ENCODE measurements at regions not wholly inside any gene's neighbourhood (a gene's known extent, or its start where the extent isn't known, plus 50 kb on each side); places are given as distances from the start of the nearest gene placed in this dataset.
"Not testable (repeated sequence)": the region's sequence is repeated elsewhere in the genome, so short reads cannot be mapped to it uniquely, and the experiment has no call there.

- H3K9me3 ChIP-seq (ENCODE audit: control insufficient read depth, insufficient read depth, low read depth, low read length): no peaks in the 10 kb centered on the region
- H3K9ac ChIP-seq (ENCODE audit: low read length): no peak overlapping the region
- no peak overlapping the region for H3K27ac ChIP-seq (ENCODE audit: low read depth, low read length)
- H3K4me1 ChIP-seq (ENCODE audit: control insufficient read depth, insufficient read depth, low read length): 0 out of 2 replicates have a peak, but pooled peaks cover 3% of the 10 kb centered on the region
- H3K27me3 ChIP-seq (ENCODE audit: control insufficient read depth, insufficient read depth, low read length): no peaks in the 10 kb centered on the region
- H3K4me3 ChIP-seq (ENCODE audit: low read depth, low read length): no peak overlapping the region
- no peaks in the 10 kb centered on the region for H3K36me3 ChIP-seq (ENCODE audit: control insufficient read depth, insufficient read depth, low read length)
Measured at GRCh38 chr2:180601016-180601415, 379.4 kb upstream of the UBE2E3 start.

- Histone ChIP-seq H3K4me1 (ENCODE audit: control insufficient read depth, insufficient read depth, low read length) (0 out of 2 replicates have a peak, but pooled peaks cover 3% of the 10 kb centered on the region), H3K4me3 (ENCODE audit: low read depth, low read length) (no peak overlapping the region), H3K27me3 (ENCODE audit: control insufficient read depth, insufficient read depth, low read length) (no peaks in the 10 kb centered on the region), H3K9ac (ENCODE audit: low read length) (no peak overlapping the region), H3K9me3 (ENCODE audit: control insufficient read depth, insufficient read depth, low read depth, low read length) (no peaks in the 10 kb centered on the region), H3K36me3 (ENCODE audit: control insufficient read depth, insufficient read depth, low read length) (no peaks in the 10 kb centered on the region), H3K27ac (ENCODE audit: low read depth, low read length) (no peak overlapping the region)
Measured at GRCh38 chr2:180599804-180600203, 380.6 kb upstream of the UBE2E3 start.

- no peak overlapping the region for H3K9ac ChIP-seq (ENCODE audit: low read length)
- 0 out of 2 replicates have a peak, but pooled peaks cover 3% of the 10 kb centered on the region for H3K4me1 ChIP-seq (ENCODE audit: control insufficient read depth, insufficient read depth, low read length)
- no peaks in the 10 kb centered on the region for H3K36me3 ChIP-seq (ENCODE audit: control insufficient read depth, insufficient read depth, low read length)
- no peaks in the 10 kb centered on the region for H3K27me3 ChIP-seq (ENCODE audit: control insufficient read depth, insufficient read depth, low read length)
- H3K9me3 ChIP-seq (ENCODE audit: control insufficient read depth, insufficient read depth, low read depth, low read length): no peaks in the 10 kb centered on the region
- H3K4me3 ChIP-seq (ENCODE audit: low read depth, low read length): no peak overlapping the region
- H3K27ac ChIP-seq (ENCODE audit: low read depth, low read length): no peak overlapping the region
Measured at GRCh38 chr2:180597179-180597578, 383.2 kb upstream of the UBE2E3 start.

GRCh38 chr2:180596453-180596852 is 384.0 kb upstream of the UBE2E3 start:
- no peaks in the 10 kb centered on the region for H3K9me3 ChIP-seq (ENCODE audit: control insufficient read depth, insufficient read depth, low read depth, low read length)
- no peaks in the 10 kb centered on the region for H3K36me3 ChIP-seq (ENCODE audit: control insufficient read depth, insufficient read depth, low read length)
- H3K4me1 ChIP-seq (ENCODE audit: control insufficient read depth, insufficient read depth, low read length): peaks cover 2% of the 10 kb centered on the region; the same call in 1 of the 2 replicates
- no peak overlapping the region for H3K27ac ChIP-seq (ENCODE audit: low read depth, low read length)
- no peak overlapping the region for H3K4me3 ChIP-seq (ENCODE audit: low read depth, low read length)
- H3K9ac ChIP-seq (ENCODE audit: low read length): no peak overlapping the region
- no peaks in the 10 kb centered on the region for H3K27me3 ChIP-seq (ENCODE audit: control insufficient read depth, insufficient read depth, low read length)

GRCh38 chr2:180591947-180592346 is 388.5 kb upstream of the UBE2E3 start:
- Histone ChIP-seq H3K27ac (ENCODE audit: low read depth, low read length) (no peak overlapping the region), H3K9me3 (ENCODE audit: control insufficient read depth, insufficient read depth, low read depth, low read length) (no peaks in the 10 kb centered on the region), H3K27me3 (ENCODE audit: control insufficient read depth, insufficient read depth, low read length) (no peaks in the 10 kb centered on the region), H3K36me3 (ENCODE audit: control insufficient read depth, insufficient read depth, low read length) (no peaks in the 10 kb centered on the region), H3K9ac (ENCODE audit: low read length) (no peak overlapping the region), H3K4me1 (ENCODE audit: control insufficient read depth, insufficient read depth, low read length) (peaks cover 6% of the 10 kb centered on the region; the same call in 1 of the 2 replicates), H3K4me3 (ENCODE audit: low read depth, low read length) (no peak overlapping the region)

DNA sequence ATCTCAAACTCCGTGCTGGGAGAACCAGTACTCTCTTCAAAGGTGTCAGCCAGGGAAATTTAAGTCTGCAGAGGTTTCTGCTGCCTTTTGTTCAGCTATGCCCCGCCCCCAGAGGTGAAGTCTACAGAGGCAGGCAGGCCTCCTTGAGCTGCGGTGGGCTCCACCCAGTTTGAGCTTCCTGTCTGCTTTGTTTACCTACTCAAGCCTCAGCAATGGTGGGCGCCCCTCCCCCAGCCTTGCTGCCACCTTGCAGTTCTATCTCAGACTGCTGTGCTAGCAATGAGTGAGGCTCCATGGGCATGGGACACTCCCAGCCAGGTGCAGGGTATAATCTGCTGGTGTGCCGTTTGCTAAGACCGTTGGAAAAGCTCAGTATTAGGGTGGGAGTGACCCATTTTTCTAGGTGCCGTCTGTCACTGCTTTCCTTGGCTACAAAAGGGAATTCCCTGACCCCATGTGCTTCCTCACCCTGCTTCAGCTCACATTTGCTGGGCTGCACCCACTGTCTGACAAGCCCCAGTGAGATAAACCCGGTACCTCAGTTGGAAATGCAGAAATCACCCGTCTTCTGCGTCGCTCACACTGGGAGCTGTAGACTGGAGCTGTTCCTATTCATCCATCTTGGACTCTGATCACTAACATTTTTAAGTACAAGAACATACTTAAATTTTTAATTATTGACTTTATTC is 389.2 kb upstream of the UBE2E3 start:
- not testable (repeated sequence) for H3K9me3 ChIP-seq (ENCODE audit: control insufficient read depth, insufficient read depth, low read depth, low read length); H3K27ac ChIP-seq (ENCODE audit: low read depth, low read length); H3K27me3 ChIP-seq (ENCODE audit: control insufficient read depth, insufficient read depth, low read length); H3K4me1 ChIP-seq (ENCODE audit: control insufficient read depth, insufficient read depth, low read length); H3K36me3 ChIP-seq (ENCODE audit: control insufficient read depth, insufficient read depth, low read length); H3K9ac ChIP-seq (ENCODE audit: low read length)
- H3K4me3 ChIP-seq (ENCODE audit: low read depth, low read length): peak overlapping the region; percentile 39; the same call in 1 of the 2 replicates

DNA sequence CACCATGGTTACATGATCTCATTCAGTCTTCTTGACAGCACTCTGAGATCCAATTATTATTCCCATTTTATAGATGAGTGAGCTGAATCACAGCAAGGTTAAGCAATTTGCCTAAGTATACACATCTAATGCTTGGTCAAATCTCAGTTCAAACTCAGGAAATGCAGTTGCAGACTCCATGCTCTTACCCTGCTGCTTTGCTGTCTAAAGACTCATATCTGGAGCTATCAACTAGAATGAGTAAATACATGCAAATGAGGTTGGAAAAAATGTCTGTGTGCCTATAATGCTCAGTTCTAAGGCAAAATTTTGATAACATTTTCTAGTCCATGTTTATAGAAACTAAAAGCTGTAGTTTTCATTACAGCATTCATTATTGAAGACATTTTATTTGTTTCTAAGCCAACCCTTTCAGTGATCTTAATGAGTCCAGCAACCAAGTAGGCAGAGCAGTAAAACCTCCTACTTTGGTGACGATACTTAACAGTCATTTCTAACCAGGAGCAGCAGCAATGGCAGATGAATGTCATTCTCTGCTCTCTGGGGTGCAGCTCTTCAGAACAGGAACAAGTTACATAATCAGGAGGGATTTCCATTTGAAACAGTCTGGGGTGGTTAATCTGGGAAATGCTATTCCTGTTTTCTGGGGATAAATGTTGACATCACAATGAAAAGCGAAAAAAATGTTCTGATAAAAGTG is 396.8 kb upstream of the UBE2E3 start:
- Histone ChIP-seq H3K36me3 (ENCODE audit: control insufficient read depth, insufficient read depth, low read length) (no peaks in the 10 kb centered on the region), H3K4me3 (ENCODE audit: low read depth, low read length) (no peak overlapping the region), H3K9ac (ENCODE audit: low read length) (no peak overlapping the region), H3K4me1 (ENCODE audit: control insufficient read depth, insufficient read depth, low read length) (no peaks in the 10 kb centered on the region), H3K27ac (ENCODE audit: low read depth, low read length) (no peak overlapping the region), H3K9me3 (ENCODE audit: control insufficient read depth, insufficient read depth, low read depth, low read length) (no peaks in the 10 kb centered on the region), H3K27me3 (ENCODE audit: control insufficient read depth, insufficient read depth, low read length) (no peaks in the 10 kb centered on the region)

DNA sequence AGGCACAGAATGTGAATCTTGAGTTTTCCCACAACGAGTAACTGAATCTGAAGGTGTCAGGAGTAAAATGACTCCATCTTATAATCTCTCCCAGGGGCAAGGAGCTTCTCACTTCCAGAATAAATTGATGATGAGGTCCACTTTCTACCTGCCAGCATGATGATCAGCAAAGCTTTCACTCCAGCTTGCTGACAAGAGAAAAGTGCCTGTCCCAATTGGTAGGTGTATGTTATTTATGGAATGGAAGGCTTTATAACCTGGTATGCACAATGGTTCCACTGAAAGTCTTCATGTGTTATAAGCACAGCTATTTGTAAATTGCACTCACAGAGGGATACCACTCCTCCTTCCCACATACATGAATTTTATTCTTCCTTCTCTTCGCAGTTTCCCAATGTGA is 401.0 kb upstream of the UBE2E3 start:
- Histone ChIP-seq H3K4me1 (ENCODE audit: control insufficient read depth, insufficient read depth, low read length) (no peaks in the 10 kb centered on the region), H3K4me3 (ENCODE audit: low read depth, low read length) (no peak overlapping the region), H3K9me3 (ENCODE audit: control insufficient read depth, insufficient read depth, low read depth, low read length) (no peaks in the 10 kb centered on the region), H3K27me3 (ENCODE audit: control insufficient read depth, insufficient read depth, low read length) (no peaks in the 10 kb centered on the region), H3K9ac (ENCODE audit: low read length) (no peak overlapping the region), H3K36me3 (ENCODE audit: control insufficient read depth, insufficient read depth, low read length) (no peaks in the 10 kb centered on the region), H3K27ac (ENCODE audit: low read depth, low read length) (no peak overlapping the region)

- no peak overlapping the region for H3K4me3 ChIP-seq (ENCODE audit: low read depth, low read length)
- no peak overlapping the region for H3K9ac ChIP-seq (ENCODE audit: low read length)
- no peaks in the 10 kb centered on the region for H3K27me3 ChIP-seq (ENCODE audit: control insufficient read depth, insufficient read depth, low read length)
- H3K4me1 ChIP-seq (ENCODE audit: control insufficient read depth, insufficient read depth, low read length): no peaks in the 10 kb centered on the region
- no peaks in the 10 kb centered on the region for H3K9me3 ChIP-seq (ENCODE audit: control insufficient read depth, insufficient read depth, low read depth, low read length)
- H3K27ac ChIP-seq (ENCODE audit: low read depth, low read length): no peak overlapping the region
- no peaks in the 10 kb centered on the region for H3K36me3 ChIP-seq (ENCODE audit: control insufficient read depth, insufficient read depth, low read length)
Measured at GRCh38 chr2:180578441-180578840, 402.0 kb upstream of the UBE2E3 start.

DNA sequence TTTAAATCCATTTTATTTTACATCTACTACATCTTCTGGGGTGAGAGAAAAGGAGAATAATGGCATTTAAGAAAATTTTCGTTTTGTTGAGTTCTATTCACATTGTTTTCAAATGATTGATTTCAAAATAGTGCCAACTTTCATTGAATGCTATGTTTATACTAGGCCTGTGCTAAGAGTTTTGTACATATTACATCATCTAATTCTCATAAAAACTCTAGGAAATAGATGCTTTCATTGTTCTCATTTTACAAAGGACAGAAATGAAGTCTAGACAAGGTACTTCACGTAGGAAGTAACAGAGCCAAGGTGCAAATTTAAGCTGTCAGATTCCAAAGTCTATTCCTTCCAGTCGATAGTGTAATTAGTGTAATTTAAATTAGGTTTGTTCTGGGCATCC is 402.8 kb upstream of the UBE2E3 start:
- H3K27ac ChIP-seq (ENCODE audit: low read depth, low read length): no peak overlapping the region
- H3K9me3 ChIP-seq (ENCODE audit: control insufficient read depth, insufficient read depth, low read depth, low read length): no peaks in the 10 kb centered on the region
- H3K9ac ChIP-seq (ENCODE audit: low read length): no peak overlapping the region
- H3K4me3 ChIP-seq (ENCODE audit: low read depth, low read length): no peak overlapping the region
- H3K27me3 ChIP-seq (ENCODE audit: control insufficient read depth, insufficient read depth, low read length): no peaks in the 10 kb centered on the region
- no peaks in the 10 kb centered on the region for H3K4me1 ChIP-seq (ENCODE audit: control insufficient read depth, insufficient read depth, low read length)
- no peaks in the 10 kb centered on the region for H3K36me3 ChIP-seq (ENCODE audit: control insufficient read depth, insufficient read depth, low read length)

- no peaks in the 10 kb centered on the region for H3K9me3 ChIP-seq (ENCODE audit: control insufficient read depth, insufficient read depth, low read depth, low read length)
- no peak overlapping the region for H3K27ac ChIP-seq (ENCODE audit: low read depth, low read length)
- no peak overlapping the region for H3K4me3 ChIP-seq (ENCODE audit: low read depth, low read length)
- H3K9ac ChIP-seq (ENCODE audit: low read length): no peak overlapping the region
- H3K4me1 ChIP-seq (ENCODE audit: control insufficient read depth, insufficient read depth, low read length): 0 out of 2 replicates have a peak, but pooled peaks cover 3% of the 10 kb centered on the region
- no peaks in the 10 kb centered on the region for H3K27me3 ChIP-seq (ENCODE audit: control insufficient read depth, insufficient read depth, low read length)
- H3K36me3 ChIP-seq (ENCODE audit: control insufficient read depth, insufficient read depth, low read length): no peaks in the 10 kb centered on the region
Measured at GRCh38 chr2:180573951-180574350, 406.5 kb upstream of the UBE2E3 start.

Data from HUES6 (cell line).